Calu3 (cell line): ENCODE measurements at regions not wholly inside any gene's neighbourhood (a gene's known extent, or its start where the extent isn't known, plus 50 kb on each side); places are given as distances from the start of the nearest gene placed in this dataset.
"Not testable (repeated sequence)": the region's sequence is repeated elsewhere in the genome, so short reads cannot be mapped to it uniquely, and the experiment has no call there.

ENCODE experiments used
- BruUV-seq: library from RNA; stranded (reverse); fragments of 400-500 nt; replicated peaks from 2 replicates; lab custom pipeline; 2021; lab: Mats Ljungman, UMichigan
- CTCF ChIA-PET: fragments of 300-600 bp; sonication (Branson Sonifier 250); formaldehyde crosslinking; loops from one replicate; lab custom pipeline; 2022; ENCODE audit warnings: antibody characterized with exemption; lab: Charles Lee
- DNase-seq: peaks from one replicate; pipeline ENCODE4 v3.0.0; 2022
- H3K27ac Mint-ChIP-seq: one replicate; pipeline ENCODE4 v1.8.0; 2022; ENCODE audit warnings: mixed read lengths; ENCODE audit not compliant: unreplicated experiment
- H3K27me3 Mint-ChIP-seq: one replicate; pipeline ENCODE4 v1.8.0; 2022; ENCODE audit warnings: mixed read lengths; ENCODE audit not compliant: unreplicated experiment
- H3K36me3 Mint-ChIP-seq: one replicate; pipeline ENCODE4 v1.8.0; 2022; ENCODE audit warnings: mild to moderate bottlenecking, moderate library complexity, mixed read lengths; ENCODE audit not compliant: insufficient read depth, unreplicated experiment
- H3K4me1 Mint-ChIP-seq: one replicate; pipeline ENCODE4 v1.8.0; 2022; ENCODE audit warnings: mild to moderate bottlenecking, low read depth, mixed read lengths; ENCODE audit not compliant: unreplicated experiment
- H3K4me3 Mint-ChIP-seq: one replicate; pipeline ENCODE4 v1.8.0; 2022; ENCODE audit warnings: mild to moderate bottlenecking, low read depth, moderate library complexity, mixed read lengths; ENCODE audit not compliant: unreplicated experiment
- H3K9me3 Mint-ChIP-seq: one replicate; pipeline ENCODE4 v1.8.0; 2022; ENCODE audit warnings: low read depth, mixed read lengths; ENCODE audit not compliant: unreplicated experiment
- CTCF ChIP-seq: fragments of 200-600 bp; IDR thresholded peaks from one replicate; pipeline ENCODE4 v1.8.0; 2022; ENCODE audit warnings: antibody characterized with exemption; ENCODE audit not compliant: unreplicated experiment
- intact Hi-C: fragments of 100-400 bp; cut with micrococcal nuclease; formaldehyde crosslinking; loops from one replicate; pipeline ENCODE4 v1.10.0; 2022; ENCODE audit not compliant: unreplicated experiment

GRCh38 chr13:22944378-22944777, 236.4 kb upstream of the SGCG start:
- Mint-ChIP-seq H3K9me3 (peaks cover 3% of the 10 kb centered on the region), H3K36me3 (no peaks in the 10 kb centered on the region), H3K27ac (no peak overlapping the region), H3K4me1 (no peaks in the 10 kb centered on the region), H3K27me3 (no peaks in the 10 kb centered on the region), H3K4me3 (no peak overlapping the region)
- TF ChIP-seq CTCF, result no peak
- no TSS peak for BruUV-seq
- no peak for DNase-seq
- CTCF ChIA-PET, result no interaction called here
- intact Hi-C loops, result no loop called here

- CTCF ChIA-PET, result no interaction called here
- TF ChIP-seq CTCF, result no peak
- BruUV-seq, result no TSS peak
- intact Hi-C loops, result no loop called here
- Mint-ChIP-seq H3K27ac (no peak overlapping the region), H3K4me1 (no peaks in the 10 kb centered on the region), H3K36me3 (no peaks in the 10 kb centered on the region), H3K4me3 (no peak overlapping the region), H3K9me3 (peaks cover 6% of the 10 kb centered on the region), H3K27me3 (no peaks in the 10 kb centered on the region)
- no peak for DNase-seq
Observed at GRCh38 chr13:22945321-22946226, 235.2 kb upstream of the SGCG start.

GRCh38 chr13:22948421-22948820, 232.4 kb upstream of the SGCG start:
- no peaks in the 10 kb centered on the region for H3K4me1 Mint-ChIP-seq
- TF ChIP-seq CTCF, result no peak
- no peak overlapping the region for H3K27ac Mint-ChIP-seq
- BruUV-seq, result no TSS peak
- DNase-seq, result no peak
- no peak overlapping the region for H3K4me3 Mint-ChIP-seq
- intact Hi-C loops, result no loop called here
- no peaks in the 10 kb centered on the region for H3K27me3 Mint-ChIP-seq
- H3K36me3 Mint-ChIP-seq, result no peaks in the 10 kb centered on the region
- CTCF ChIA-PET, result no interaction called here
- peaks cover 10% of the 10 kb centered on the region for H3K9me3 Mint-ChIP-seq

- BruUV-seq, intact Hi-C loops: not testable (repeated sequence)
Observed at GRCh38 chr13:22952018-22952417, 228.8 kb upstream of the SGCG start.

GRCh38 chr13:22955147-22955546, 225.6 kb upstream of the SGCG start:
- H3K36me3 Mint-ChIP-seq, H3K4me3 Mint-ChIP-seq, BruUV-seq, H3K9me3 Mint-ChIP-seq, H3K27me3 Mint-ChIP-seq, H3K4me1 Mint-ChIP-seq, CTCF ChIA-PET, DNase-seq, intact Hi-C loops, H3K27ac Mint-ChIP-seq: not testable (repeated sequence)

More at GRCh38 chr13:22952018-22952417, 228.8 kb upstream of the SGCG start:
- H3K9me3 Mint-ChIP-seq, H3K4me1 Mint-ChIP-seq, H3K27me3 Mint-ChIP-seq, H3K4me3 Mint-ChIP-seq, DNase-seq, CTCF ChIA-PET, H3K27ac Mint-ChIP-seq, H3K36me3 Mint-ChIP-seq: not testable (repeated sequence)

GRCh38 chr13:22956456-22957115, 224.2 kb upstream of the SGCG start:
- BruUV-seq, DNase-seq, H3K9me3 Mint-ChIP-seq, H3K27me3 Mint-ChIP-seq, H3K4me3 Mint-ChIP-seq, H3K27ac Mint-ChIP-seq, H3K4me1 Mint-ChIP-seq, H3K36me3 Mint-ChIP-seq, intact Hi-C loops, CTCF ChIA-PET: not testable (repeated sequence)

GRCh38 chr13:22959859-22960258, 220.9 kb upstream of the SGCG start:
- H3K36me3 Mint-ChIP-seq, H3K27ac Mint-ChIP-seq, H3K9me3 Mint-ChIP-seq, H3K4me3 Mint-ChIP-seq, BruUV-seq, DNase-seq, H3K27me3 Mint-ChIP-seq, H3K4me1 Mint-ChIP-seq, CTCF ChIA-PET, intact Hi-C loops: not testable (repeated sequence)
